D721Med (cell line): ENCODE measurements at regions not wholly inside any gene's neighbourhood (a gene's known extent, or its start where the extent isn't known, plus 50 kb on each side); places are given as distances from the start of the nearest gene placed in this dataset.

Source experiments
- DNase-seq: peaks from one replicate; pipeline ENCODE4 v3.0.0; 2011; ENCODE audit warnings: low spot score; ENCODE audit not compliant: insufficient read length
- FAIRE-seq: peaks from 2 replicates; lab custom pipeline; 2011; peaks lifted over from hg19 to GRCh38; lab: Jason Lieb, UNC
- TF ChIP-seq, protein P1 (sequence below): IDR thresholded peaks from 2 replicates; pipeline ENCODE4 v1.5.1; 2012; ENCODE audit warnings: mild to moderate bottlenecking, control low read depth; ENCODE audit not compliant: insufficient read depth; ENCODE audit errors: missing control alignments

- no peak for FAIRE-seq
- no peak for DNase-seq
- TF ChIP-seq, protein P1, sequence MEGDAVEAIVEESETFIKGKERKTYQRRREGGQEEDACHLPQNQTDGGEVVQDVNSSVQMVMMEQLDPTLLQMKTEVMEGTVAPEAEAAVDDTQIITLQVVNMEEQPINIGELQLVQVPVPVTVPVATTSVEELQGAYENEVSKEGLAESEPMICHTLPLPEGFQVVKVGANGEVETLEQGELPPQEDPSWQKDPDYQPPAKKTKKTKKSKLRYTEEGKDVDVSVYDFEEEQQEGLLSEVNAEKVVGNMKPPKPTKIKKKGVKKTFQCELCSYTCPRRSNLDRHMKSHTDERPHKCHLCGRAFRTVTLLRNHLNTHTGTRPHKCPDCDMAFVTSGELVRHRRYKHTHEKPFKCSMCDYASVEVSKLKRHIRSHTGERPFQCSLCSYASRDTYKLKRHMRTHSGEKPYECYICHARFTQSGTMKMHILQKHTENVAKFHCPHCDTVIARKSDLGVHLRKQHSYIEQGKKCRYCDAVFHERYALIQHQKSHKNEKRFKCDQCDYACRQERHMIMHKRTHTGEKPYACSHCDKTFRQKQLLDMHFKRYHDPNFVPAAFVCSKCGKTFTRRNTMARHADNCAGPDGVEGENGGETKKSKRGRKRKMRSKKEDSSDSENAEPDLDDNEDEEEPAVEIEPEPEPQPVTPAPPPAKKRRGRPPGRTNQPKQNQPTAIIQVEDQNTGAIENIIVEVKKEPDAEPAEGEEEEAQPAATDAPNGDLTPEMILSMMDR = no peak
These were observed 111.8 kb downstream of the TBXT start for GRCh38 chr6:166055801-166056200.

GRCh38 chr6:166052837-166053236, 114.8 kb downstream of the TBXT start:
- TF ChIP-seq, protein P1 = no peak
- DNase-seq (no peak), FAIRE-seq (no peak)

DNA sequence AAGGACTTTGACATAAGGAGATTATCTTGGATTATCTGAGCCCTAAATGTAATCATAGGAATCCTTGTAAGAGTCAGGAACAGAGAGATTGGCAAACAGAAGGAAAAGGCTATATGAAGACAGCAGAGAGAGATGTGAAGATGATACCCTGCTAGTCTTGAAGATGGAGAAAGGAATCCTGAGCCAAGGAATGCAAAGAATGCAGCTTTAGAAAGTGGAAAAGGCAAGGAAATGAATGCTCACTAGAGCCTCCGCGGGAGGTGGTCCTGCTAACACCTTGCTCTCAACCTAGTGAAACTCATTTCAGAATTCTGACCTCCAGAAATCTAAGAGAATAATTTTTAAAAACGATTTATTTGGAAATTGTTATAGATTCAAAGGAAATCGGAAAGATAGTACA, 117.1 kb downstream of the TBXT start:
- FAIRE-seq = no peak
- DNase-seq = no peak
- TF ChIP-seq, protein P1 = no peak

DNA sequence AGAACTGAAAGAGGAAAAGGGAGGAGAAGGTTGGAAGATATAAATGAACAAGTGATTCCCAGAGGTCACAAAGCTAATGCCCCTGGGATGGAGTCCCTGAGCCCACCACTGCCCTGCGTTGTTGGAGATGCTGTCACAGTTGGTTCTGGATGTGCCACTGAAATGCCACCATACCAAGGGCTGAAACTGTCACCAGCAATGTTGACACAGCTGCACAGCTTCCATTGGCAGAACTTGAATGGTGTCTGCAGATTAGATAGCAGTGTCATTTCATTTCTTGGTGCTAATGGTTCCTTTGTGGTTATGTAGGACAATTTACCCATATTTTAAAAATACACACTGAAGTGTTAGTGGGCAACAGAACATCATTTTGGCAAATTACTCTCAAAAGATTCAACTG, 120.7 kb downstream of the TBXT start:
- FAIRE-seq = no peak
- DNase-seq = no peak
- TF ChIP-seq, protein P1 = no peak

DNA sequence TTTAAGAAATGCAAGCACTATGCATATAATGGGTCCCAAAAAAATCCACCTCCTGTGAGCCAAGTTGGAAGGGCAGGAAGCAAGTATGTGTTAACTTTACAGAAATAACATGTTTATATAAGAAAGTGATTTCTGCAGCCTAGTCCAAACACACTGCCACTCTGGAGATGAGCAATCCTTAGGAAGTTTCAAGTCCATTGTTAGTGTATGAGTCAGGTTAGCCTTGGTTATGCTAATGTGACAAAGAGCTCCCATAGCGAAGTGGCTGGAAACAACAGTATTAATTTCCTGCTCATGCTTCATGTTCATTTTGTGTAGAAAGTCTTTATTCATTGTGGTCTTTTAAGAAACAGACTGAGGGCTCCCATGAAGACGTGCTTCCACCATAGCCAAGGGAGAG, 121.4 kb downstream of the TBXT start:
- FAIRE-seq (no peak), DNase-seq (no peak)
- TF ChIP-seq, protein P1 = no peak

- DNase-seq = no peak
- TF ChIP-seq, protein P1 = no peak
- no peak for FAIRE-seq
These were observed 121.8 kb downstream of the TBXT start for GRCh38 chr6:166045860-166046200.

GRCh38 chr6:166045173-166045859, 122.3 kb downstream of the TBXT start:
- no peak for FAIRE-seq
- no peak for DNase-seq
- TF ChIP-seq, protein P1 = no peak
